Central memory CD8-positive, alpha-beta T cell (primary cell): ENCODE measurements at regions not wholly inside any gene's neighbourhood (a gene's known extent, or its start where the extent isn't known, plus 50 kb on each side); places are given as distances from the start of the nearest gene placed in this dataset.

ENCODE experiments used
- ATAC-seq: fragments of 150-1000 bp; cut with Tn5 transposase; replicated peaks from 2 replicates; pipeline ENCODE4 v1.10.0; 2022; ENCODE audit warnings: mild to moderate bottlenecking, moderate FRiP score, moderate number of reproducible peaks; ENCODE audit not compliant: poor library complexity, severe bottlenecking; ENCODE audit errors: extremely low read depth
- DNase-seq, 2 donors: peaks; one replicate each; pipeline ENCODE4 v3.0.0; 2021; ENCODE audit warnings: low spot score in 2 of 2
- H3K27ac Mint-ChIP-seq: one replicate; pipeline ENCODE4 v1.8.0; 2022; ENCODE audit warnings: low read depth, mild to moderate bottlenecking, moderate library complexity, mixed read lengths
- H3K27me3 Mint-ChIP-seq: one replicate; pipeline ENCODE4 v1.8.0; 2022; ENCODE audit warnings: mixed read lengths
- H3K36me3 Mint-ChIP-seq: one replicate; pipeline ENCODE4 v1.8.0; 2022; ENCODE audit warnings: mild to moderate bottlenecking, moderate library complexity, mixed read lengths; ENCODE audit not compliant: insufficient read depth
- H3K4me1 Mint-ChIP-seq: one replicate; pipeline ENCODE4 v1.8.0; 2022; ENCODE audit warnings: mixed read lengths
- H3K4me3 Mint-ChIP-seq: one replicate; pipeline ENCODE4 v1.8.0; 2022; ENCODE audit warnings: mild to moderate bottlenecking, moderate library complexity, mixed read lengths
- H3K9me3 Mint-ChIP-seq: one replicate; pipeline ENCODE4 v1.8.0; 2022; ENCODE audit warnings: mixed read lengths

- H3K9me3 Mint-ChIP-seq = peaks cover 10% of the 10 kb centered on the region
- peaks cover 43% of the 10 kb centered on the region for H3K27me3 Mint-ChIP-seq
- no peak overlapping the region for H3K27ac Mint-ChIP-seq
- H3K36me3 Mint-ChIP-seq = no peaks in the 10 kb centered on the region
- ATAC-seq = no peak
- no peaks in the 10 kb centered on the region for H3K4me1 Mint-ChIP-seq
- no peak for DNase-seq
- no peak overlapping the region for H3K4me3 Mint-ChIP-seq
Measured at GRCh38 chr3:126245811-126246727, 65.7 kb upstream of the ALDH1L1 start.
